Hematopoietic multipotent progenitor cell treated with erythropoietin and hydrocortisone succinate and interleukin-3 and kit ligand, for 4 days (in vitro differentiated cells): ENCODE measurements at regions not wholly inside any gene's neighbourhood (a gene's known extent, or its start where the extent isn't known, plus 50 kb on each side); places are given as distances from the start of the nearest gene placed in this dataset.
"Not testable (repeated sequence)": the region's sequence is repeated elsewhere in the genome, so short reads cannot be mapped to it uniquely, and the experiment has no call there.

Experiments used
- DNase-seq: peaks from one replicate; pipeline ENCODE4 v3.0.0-alpha.2; 2015

DNA sequence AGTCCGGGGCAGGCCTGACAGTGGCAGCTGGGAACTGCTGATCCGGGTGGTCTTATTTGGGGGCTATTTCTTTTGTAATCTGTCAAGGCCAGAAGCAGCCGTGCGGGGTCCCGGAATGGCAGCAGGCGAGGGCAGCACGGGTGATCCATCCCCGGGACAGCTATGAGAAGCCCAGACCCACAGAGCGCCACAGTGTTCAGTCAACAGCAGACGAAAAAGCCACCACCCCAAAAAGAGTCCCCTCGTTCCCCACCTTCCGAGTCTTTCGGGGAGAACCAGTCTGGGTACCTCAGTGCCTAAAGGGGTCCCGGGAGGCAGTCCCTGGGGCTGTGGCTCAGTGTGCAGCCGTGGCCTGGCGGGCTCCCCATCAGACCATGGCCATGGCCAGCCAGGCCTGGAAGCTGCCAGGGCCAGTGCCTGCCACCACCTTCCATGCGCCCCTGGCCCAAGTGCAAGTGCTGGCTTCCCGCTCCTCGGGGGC lies 125.1 kb upstream of the KCTD7 start:
- DNase-seq, result no peak

DNA sequence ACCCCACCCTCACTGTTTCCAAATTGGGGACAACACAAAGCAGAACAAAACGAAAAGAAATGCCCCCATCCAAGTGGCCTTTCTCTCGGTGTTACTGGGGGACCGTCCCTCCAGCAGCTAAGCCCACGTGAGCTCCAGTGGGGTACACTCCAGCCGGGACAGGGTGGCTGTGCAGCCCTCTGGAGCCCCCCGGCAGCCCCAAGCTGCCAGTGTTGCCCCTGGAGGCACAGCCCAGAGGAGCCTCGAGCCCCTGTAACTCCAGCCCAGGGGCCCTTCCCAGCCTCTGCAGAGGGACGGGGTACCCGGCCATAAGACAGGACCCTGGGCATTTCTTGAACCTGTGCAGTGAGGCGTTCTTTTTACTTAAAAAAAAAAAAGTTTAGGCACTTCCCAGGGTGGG lies 124.5 kb upstream of the KCTD7 start:
- no peak for DNase-seq

DNA sequence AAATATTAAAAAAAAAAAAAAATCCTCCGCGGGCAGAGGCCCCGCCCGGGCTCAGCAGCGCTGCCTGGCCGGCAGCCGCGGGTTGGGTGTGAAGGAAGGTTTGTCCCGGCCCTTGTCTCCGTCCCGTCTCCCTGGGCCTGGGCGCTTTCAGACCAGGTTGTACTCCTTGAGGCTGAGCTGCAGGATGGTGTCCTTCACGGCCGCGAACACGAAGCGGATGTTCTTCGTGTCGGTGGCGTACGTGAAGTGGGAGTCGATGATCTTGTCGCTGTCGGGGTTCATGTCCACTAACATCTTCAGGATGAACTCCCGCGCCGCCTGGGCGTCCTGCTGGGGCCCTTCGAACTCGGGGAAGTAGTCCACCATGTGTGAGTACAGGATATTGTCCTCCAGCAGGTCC lies 123.7 kb upstream of the KCTD7 start:
- no peak for DNase-seq

DNA sequence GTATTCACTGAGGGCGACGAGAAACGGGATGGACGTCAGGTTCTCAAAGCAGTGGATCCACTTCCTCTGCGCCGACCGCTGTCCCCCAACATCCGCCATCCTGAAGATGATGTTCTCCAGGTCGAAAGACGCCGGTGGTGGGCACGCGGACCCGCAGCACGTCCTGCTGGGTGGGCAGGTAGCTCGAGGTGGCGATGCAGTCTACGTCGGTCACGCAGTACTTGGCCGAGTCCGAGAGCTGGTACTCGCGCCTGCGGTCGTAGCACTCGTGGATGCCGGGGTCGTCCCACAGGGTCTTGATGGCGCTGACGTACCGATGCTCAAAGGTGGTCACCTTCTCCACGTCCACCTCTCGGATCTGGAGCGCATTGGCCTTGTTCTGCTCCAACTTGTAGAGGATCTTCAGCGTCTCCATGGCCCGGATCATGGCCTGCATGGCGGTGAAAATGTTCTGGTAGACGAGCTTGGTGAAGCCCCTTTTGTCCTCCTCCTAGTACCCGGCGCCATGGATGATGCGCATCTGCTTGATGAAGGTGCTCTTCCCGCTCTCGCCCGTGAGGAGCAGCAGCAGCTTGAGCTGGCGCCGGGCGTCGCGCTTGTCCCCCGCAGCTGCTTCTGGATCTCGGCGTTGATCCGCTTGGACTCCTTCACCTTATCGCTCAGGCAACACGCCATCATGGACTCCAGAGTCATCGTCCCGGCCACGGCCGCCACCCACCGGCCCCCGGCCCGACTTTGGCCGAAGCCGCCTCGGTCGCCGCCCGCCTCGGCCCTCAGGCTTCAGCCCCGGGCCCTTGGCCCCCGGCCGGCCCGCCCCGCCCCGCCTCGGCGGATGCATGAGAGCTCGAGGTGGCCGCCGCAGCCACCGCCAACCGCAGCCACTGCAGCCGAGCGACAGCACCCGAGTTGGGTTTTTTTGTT lies 122.9 kb upstream of the KCTD7 start:
- peak; percentile 45 for DNase-seq

DNA sequence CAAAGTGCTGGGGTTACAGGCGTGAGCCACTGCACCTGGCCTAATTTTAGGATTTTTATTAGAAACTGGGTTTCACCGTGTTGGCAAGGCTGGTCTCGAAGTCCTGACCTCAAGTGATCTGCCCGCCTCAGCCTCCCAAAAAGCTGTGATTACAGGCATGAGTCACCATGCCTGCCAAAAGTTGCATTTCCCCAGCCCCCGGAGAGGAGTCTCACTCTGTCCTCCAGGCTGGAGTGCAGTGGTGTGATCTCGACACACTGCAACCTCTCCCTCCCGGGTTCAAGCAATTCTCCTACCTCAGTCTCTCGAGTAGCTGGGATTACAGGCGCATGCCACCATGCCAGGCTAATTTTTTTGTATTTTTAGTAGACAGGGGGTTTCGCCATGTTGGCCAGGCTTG lies 122.0 kb upstream of the KCTD7 start:
- DNase-seq, result not testable (repeated sequence)

GRCh38 chr7:66507764-66508296 lies 120.9 kb upstream of the KCTD7 start:
- no peak for DNase-seq

DNA sequence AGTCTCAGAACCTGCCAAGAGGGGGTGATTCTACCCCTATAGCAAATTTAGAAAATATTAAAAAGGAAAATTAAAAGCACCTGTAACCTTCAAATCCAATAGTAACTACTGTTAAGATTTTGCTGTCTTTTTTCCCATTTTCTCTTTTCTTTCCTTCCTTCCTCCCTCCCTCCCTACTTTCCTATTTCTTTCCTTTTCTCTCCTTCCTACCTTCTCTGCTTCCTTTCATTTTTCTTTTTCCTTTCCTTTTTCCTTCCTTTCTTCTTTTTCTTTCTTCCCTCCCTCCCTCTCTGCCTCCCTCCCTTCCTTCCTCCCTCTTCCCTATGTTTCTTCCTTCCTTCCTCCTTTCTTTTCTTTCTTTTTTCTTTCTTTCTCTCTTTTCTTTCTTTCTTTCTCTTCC lies 120.2 kb upstream of the KCTD7 start:
- DNase-seq, result no peak

DNA sequence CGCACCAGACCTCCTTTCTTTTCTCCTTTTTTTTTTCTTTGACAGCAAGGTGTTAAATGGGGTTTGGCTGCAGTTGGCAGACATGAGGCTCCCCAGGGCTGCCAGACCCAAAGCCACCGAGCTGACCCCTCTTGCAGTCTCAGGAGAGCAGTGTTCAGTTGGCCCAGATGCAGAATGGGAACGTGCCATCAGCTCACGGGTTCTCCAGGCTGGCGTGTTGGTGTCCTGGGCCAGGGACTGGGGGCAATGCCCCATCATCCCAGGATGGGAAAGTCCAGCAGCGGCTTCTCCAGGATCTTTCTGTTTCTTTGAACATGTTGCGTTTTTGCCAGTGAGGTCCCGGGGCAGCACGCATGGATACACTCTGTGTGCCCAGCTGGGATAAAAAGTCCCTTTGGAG lies 114.6 kb upstream of the KCTD7 start:
- no peak for DNase-seq

GRCh38 chr7:66517212-66517909 lies 111.3 kb upstream of the KCTD7 start:
- no peak for DNase-seq

DNA sequence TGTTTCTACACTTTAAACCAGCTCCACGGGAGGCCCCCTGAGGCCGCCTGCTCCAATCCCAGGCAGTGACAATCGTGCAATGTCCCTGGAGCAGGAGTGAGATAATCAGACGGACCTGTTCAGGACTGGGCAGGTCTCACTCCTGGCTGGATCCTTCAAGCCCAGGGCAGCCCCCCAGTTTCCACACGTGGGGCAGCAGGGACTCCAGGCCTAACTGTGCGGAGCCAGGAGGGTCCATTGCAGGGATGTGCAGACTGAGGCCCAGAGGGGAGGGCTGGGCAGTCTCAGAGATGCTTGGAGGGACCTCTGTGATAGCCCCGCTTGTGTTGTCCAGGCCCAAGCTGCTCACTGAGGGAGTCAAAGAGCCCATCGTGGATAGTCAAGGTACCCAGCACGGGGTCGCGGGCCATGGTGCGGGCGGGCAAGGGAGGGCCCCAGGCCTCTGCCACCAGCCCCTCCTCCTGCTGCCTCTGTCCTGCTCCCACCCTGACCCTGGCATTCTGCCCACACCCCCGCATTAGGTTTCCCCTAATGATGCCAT lies 110.5 kb upstream of the KCTD7 start:
- DNase-seq, result no peak

GRCh38 chr7:66521675-66522074 lies 107.0 kb upstream of the KCTD7 start:
- DNase-seq, result no peak

DNA sequence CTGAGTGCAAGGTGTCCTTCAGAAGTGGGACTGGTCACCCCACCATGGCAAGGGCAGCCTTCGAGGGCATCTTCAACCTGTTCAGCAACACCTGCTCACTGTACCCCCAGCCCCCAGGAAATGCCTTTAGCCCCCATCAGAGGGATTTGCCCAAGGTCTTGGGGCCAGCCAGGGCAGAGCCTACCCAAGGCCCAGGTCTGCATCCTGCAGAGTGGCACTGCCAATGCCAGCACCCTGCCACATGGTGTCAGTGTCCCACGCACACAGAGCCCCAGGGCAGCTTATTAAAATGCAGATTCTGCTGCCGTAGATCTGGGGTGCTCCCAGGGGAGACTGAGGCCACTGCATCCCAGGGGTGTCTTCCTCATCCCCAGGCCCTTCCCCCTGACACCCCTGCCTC lies 106.2 kb upstream of the KCTD7 start:
- peak; percentile 70 for DNase-seq

DNA sequence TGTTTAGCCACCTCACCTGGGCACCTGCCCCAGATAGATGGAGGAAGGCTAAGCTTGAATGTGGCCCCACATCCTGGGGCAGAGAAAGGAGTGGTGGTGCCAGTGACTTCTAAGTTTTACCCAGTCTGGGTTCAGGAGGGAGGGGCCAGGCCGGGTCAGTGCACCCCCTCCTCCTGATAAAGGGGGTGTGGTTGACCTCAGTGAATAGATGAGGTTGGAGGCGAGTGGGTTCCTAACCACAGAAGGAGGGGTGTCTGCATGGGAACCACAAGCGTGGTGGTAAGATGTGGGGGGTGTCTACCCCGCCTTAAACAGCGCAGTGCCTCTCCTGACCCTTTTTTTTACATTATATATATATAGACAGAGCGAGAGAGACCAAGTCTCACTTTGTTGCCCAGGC lies 105.3 kb upstream of the KCTD7 start:
- peak; percentile 86 for DNase-seq

DNA sequence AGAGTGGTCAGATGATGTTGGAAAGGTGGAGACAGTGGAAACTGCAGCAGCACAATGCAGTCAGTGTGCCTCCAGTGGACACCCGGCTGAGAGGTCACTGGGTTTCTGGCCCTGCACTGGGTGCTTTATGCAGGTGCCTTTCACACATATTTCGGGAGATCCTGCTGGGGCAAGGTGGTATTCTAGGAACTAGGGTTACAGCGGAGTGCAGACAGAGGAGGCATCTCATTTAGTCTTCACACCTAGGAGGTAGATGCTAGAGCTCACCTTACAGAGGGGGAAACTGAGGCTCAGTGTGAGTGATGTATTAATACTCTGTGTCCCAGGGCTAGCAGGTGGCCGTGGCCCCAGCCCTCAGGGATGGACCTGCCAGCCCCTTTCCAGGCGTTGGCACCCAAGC lies 103.9 kb upstream of the KCTD7 start:
- DNase-seq, result no peak

- DNase-seq, result not testable (repeated sequence)
Measured at GRCh38 chr7:66526782-66527181, 101.9 kb upstream of the KCTD7 start.

GRCh38 chr7:66528652-66529051 lies 100.0 kb upstream of the KCTD7 start:
- DNase-seq, result no peak

- DNase-seq, result peak; percentile 39
Measured at GRCh38 chr7:66529883-66530610, 98.6 kb upstream of the KCTD7 start.

DNA sequence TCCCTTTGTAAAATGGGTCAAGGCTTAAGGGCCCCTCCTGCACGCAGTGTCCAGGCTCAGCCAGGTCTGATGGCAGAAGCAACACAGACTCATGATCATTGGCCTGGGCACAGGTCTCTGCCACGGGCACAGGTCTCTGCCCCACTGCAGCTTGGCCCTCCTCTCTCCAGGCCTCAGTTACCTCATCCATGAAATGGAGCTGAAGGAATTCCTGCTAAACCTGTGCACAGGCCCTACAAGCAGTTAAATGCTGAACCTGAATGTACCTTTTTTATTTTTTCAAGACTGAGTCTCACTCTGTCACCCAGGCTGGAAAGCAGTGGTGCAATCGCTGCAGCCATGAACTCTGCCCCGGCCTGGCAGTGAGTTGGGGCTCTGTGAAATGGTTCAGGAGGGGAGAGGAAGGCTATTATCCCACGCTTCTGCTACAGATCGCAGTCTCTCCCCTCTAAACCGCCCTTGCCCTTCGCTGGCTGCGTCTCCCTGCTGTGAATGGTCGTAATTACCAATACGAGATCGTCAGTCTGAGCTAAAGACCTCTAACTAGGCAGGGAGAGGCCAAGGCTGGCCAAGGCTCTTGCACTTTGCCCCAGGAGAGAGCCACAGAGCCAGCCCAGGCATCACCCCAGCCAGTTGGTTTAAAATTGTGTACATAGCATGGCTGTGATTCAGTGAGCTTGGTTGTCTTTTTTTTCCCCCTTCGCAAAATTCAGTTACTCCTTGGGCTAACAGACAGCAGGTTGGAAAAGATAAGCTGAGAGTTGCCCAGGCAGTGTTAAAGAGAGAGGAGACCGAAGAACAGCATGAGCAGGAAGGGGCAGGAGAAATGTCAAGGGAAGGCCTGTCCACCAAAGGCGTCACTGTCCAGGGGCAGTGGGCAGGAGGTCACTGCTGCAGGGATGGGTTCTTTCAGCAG lies 93.0 kb upstream of the KCTD7 start:
- peak; percentile 84 for DNase-seq

GRCh38 chr7:66537380-66537779 lies 91.3 kb upstream of the KCTD7 start:
- no peak for DNase-seq

DNA sequence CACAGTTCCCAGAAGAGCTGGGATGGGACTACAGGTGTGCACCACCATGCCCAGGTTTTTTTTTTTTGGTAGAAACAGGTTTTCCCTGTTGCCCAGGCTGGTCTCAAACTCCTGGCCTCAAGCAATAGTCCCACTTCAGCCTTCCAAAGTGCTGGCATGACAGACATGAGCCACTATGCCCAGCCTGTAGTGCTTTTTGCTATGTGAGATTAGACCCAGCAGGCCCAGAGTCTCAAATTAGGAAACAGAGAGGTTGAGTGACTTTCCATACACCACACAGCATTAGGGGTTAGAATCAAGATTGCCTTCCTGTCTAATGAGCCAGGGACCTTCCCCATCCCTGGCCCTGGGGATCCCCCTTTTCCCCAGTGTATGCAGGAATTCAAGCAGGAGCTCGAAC lies 90.8 kb upstream of the KCTD7 start:
- no peak for DNase-seq

- DNase-seq, result no peak
Measured at GRCh38 chr7:66539264-66539623, 89.4 kb upstream of the KCTD7 start.

GRCh38 chr7:66539902-66540375 lies 88.7 kb upstream of the KCTD7 start:
- DNase-seq, result peak; percentile 74
